ENCODE measurements at regions not wholly inside any gene's neighbourhood (a gene's known extent, or its start where the extent isn't known, plus 50 kb on each side); places are given as distances from the start of the nearest gene placed in this dataset.

GRCh38 chr10:120641695-120642094 is 184.7 kb downstream of the PLPP4 start:
- no peak for DNase-seq

GRCh38 chr10:120643351-120643750 is 186.3 kb downstream of the PLPP4 start:
- no peak for DNase-seq

DNA sequence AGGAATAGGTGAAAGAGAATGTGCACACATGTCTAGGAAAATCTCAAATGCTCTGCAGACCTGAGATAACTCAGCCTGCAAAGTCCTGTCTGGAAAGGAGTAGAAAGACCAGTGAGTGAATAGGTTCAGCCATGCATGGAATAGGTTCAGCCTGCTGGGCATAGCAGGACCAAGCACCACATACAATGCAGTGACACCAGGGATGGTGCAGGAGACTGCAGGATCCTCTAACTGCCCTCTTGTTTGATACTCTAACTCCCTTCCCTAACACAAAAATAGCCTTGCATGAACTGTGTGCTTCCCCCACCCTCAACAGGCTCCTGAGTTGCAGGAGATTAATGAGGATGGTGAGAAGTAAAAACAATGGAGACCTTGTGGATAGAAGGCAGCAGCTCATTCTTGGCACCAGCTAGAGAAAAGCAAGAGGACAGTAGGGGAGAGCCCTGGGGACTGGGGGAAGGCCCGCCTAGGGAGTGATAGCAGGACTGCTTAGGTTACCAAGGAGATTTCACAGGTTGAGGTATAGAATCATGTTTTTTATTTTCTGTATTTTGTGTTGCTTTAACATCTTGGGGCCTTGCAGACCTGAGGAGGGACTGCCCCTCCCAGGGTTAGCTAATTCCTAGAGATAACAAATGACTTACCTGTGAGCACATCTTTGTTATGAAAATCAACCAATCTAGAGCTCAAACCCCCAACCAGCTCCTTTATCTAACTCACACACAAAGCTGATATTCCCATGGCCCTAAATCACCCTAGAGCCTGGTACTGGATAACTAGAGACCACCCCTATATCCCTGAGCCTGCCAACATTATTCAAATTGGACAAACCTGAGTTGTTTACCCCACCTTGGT is 187.8 kb downstream of the PLPP4 start:
- DNase-seq: no peak

- DNase-seq: no peak
Measured at GRCh38 chr10:120646159-120646732, 189.2 kb downstream of the PLPP4 start.

- no peak for DNase-seq
Measured at GRCh38 chr10:120646738-120647456, 189.9 kb downstream of the PLPP4 start.

GRCh38 chr10:120650705-120651399 is 193.8 kb downstream of the PLPP4 start:
- DNase-seq: no peak

- DNase-seq: no peak
Measured at GRCh38 chr10:120656107-120656506, 195.1 kb upstream of the WDR11 start.

- no peak for DNase-seq
Measured at GRCh38 chr10:120657371-120657770, 193.8 kb upstream of the WDR11 start.

DNA sequence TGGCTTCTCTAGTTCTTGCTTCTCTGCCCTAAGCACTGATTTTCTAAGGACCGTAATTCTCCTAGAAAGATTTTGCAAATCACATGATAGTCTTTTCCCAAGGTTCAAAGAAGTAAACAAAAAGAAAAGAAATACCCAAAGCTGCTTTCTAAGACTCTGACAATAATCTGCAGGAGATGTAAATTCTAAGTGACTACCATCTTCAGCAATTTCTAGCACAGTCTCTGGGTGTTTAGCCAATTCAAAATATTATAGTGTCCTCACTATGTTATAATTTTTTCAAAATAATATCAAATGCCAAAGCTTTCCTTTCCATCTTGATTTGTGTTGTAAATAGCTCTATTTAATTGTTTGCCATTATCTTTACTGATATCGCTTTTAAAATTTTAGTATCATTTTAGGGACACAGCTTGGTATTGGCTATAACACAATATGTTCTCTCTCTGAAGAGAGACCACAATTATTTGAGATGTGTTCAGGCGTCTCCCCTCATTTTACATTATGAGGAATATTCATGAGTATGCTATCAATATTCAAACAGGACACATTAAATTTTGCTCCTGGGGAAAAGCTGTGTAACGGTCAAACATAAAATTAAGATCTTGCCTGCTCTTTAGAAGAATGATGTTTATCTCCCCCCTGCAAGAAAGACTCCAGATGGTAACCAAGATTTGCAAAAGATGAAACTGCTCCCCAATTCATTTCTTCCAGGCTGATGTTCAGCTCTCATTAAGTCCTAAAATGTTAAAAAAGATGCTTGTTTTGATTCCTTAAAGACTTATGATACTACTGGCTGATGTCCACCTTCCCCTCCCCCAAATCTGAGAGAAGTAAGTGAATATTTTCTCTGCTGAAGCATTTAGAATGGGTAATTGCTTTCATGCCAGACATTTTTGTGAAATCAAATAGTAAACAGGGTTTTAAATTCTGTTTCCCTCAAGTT is 191.9 kb upstream of the WDR11 start:
- DNase-seq: no peak

GRCh38 chr10:120666308-120666707 is 184.9 kb upstream of the WDR11 start:
- no peak for DNase-seq

DNA sequence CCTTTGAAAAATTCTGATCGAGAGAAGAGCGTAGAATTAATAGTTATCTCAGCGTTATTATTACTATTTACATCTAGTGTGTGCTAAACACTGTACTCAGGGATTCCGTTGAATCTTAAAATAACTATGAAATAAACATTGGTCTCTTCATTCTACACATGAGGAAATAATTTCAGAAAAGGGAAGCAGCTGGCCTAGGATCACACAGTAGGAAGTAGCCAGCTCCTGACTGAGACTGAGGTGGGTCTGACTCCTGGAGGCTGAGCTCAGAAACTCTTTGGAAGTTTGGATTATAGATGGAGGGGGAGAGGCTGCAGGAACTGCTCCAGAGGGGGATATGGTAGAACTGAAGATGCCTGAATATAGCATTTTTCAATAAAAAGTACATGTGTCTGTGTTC is 183.9 kb upstream of the WDR11 start:
- DNase-seq: no peak

- no peak for DNase-seq
Measured at GRCh38 chr10:120671491-120671890, 179.7 kb upstream of the WDR11 start.

GRCh38 chr10:120683454-120683853 is 167.7 kb upstream of the WDR11 start:
- no peak for DNase-seq

- DNase-seq: no peak
Measured at GRCh38 chr10:120684226-120684625, 166.9 kb upstream of the WDR11 start.

- no peak for DNase-seq
Measured at GRCh38 chr10:120685136-120685535, 166.0 kb upstream of the WDR11 start.

DNA sequence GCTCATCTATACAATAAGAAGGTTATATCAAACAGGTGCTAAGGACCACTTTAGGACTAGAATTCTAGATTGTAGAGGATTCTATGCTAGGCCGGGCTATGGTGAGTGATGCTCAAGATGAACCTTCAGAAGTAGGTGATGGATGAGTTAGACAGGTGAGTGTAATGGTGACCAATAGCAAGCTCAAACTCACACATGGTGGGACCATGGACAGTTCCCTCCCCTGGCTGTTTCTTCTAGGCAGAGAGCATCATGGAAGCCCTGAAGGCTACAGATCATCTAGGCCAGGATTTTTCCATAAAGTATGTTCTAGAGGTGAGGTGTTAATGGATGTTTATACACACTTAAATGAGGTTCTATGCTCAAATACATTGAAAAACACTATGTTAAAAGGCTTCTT is 162.2 kb upstream of the WDR11 start:
- no peak for DNase-seq

DNA sequence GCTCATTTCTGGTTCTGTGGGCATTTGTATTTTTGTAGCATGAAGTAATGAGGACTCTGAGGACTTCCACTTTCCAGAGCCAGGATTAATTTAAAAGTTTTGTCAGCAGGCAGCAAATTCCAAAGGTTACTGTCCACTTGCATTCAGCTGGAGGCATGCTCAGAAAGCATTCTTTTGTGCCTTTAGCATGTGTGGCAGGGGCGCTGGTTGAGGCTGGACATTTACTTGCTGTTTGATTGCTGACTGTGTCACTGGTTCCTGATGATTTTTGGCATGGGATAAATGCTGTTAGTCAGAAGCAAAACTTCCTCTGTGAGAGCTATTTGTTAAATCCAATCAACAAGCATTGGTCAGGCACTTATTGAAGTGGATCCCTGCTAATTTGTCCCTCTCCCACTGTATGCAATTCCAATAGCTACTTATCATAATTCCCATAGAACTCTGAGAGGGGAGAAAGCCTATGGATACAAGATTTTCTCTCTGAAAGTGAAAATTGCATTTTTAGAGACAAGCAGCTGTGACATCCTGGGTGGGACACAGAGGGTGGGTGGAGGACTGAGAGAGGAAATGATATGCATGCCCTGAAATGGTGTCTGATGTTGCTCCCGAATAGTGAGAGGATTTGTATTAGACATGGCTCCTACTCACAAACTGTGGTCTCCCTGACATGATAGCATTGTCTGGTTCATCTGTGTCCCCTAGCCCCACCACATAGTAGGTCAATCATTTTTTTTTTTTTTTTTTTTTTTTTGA is 161.2 kb upstream of the WDR11 start:
- no peak for DNase-seq

DNA sequence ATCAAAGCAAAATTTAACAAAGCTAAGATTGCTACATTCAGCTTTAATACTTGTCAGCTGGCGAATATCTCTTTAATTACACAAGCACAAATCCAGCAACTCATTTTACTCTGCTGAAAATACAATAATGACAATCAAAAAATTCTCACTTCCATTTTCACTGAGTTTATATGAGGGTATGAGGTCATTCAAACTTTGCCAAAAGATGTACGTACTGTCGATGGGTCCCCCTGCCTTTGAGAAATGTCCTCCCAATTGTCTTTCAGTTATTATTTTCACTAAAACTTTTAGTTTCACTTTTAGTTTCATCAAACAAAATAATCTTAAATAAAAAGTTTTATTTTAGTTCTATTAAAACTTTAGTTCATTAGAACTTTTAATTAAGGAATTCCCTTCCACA is 159.5 kb upstream of the WDR11 start:
- DNase-seq: no peak

GRCh38 chr10:120700426-120700825 is 150.7 kb upstream of the WDR11 start:
- no peak for DNase-seq

- no peak for DNase-seq
Measured at GRCh38 chr10:120701381-120701780, 149.8 kb upstream of the WDR11 start.

DNA sequence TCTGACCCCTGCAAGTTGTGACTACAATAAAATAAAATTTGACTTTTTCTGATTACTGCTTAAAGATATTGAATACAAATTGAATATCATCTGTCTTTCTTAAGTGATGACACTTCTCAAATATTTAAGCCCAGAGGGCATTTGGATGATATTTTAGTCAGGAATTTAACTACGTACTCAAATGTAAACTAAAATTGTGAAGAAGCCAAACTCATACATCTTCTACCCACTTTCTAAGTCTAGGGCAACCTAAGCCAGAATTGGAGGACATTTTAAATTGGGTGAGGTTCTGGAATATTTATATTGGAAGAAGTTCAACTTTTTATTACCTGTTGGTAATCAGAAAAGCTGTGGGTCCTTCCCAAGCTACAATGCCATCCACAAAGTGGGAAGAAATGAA is 149.1 kb upstream of the WDR11 start:
- DNase-seq: no peak
